Central memory CD8-positive, alpha-beta T cell (primary cell): ENCODE measurements at regions not wholly inside any gene's neighbourhood (a gene's known extent, or its start where the extent isn't known, plus 50 kb on each side); places are given as distances from the start of the nearest gene placed in this dataset.

Experiments used
- ATAC-seq: fragments of 150-1000 bp; cut with Tn5 transposase; replicated peaks from 2 replicates; pipeline ENCODE4 v1.10.0; 2022; ENCODE audit warnings: mild to moderate bottlenecking, moderate FRiP score, moderate number of reproducible peaks; ENCODE audit not compliant: poor library complexity, severe bottlenecking; ENCODE audit errors: extremely low read depth
- DNase-seq, 2 donors: peaks; one replicate each; pipeline ENCODE4 v3.0.0; 2021; ENCODE audit warnings: low spot score in 2 of 2
- H3K27ac Mint-ChIP-seq: one replicate; pipeline ENCODE4 v1.8.0; 2022; ENCODE audit warnings: low read depth, mild to moderate bottlenecking, moderate library complexity, mixed read lengths
- H3K27me3 Mint-ChIP-seq: one replicate; pipeline ENCODE4 v1.8.0; 2022; ENCODE audit warnings: mixed read lengths
- H3K36me3 Mint-ChIP-seq: one replicate; pipeline ENCODE4 v1.8.0; 2022; ENCODE audit warnings: mild to moderate bottlenecking, moderate library complexity, mixed read lengths; ENCODE audit not compliant: insufficient read depth
- H3K4me1 Mint-ChIP-seq: one replicate; pipeline ENCODE4 v1.8.0; 2022; ENCODE audit warnings: mixed read lengths
- H3K4me3 Mint-ChIP-seq: one replicate; pipeline ENCODE4 v1.8.0; 2022; ENCODE audit warnings: mild to moderate bottlenecking, moderate library complexity, mixed read lengths
- H3K9me3 Mint-ChIP-seq: one replicate; pipeline ENCODE4 v1.8.0; 2022; ENCODE audit warnings: mixed read lengths

DNA sequence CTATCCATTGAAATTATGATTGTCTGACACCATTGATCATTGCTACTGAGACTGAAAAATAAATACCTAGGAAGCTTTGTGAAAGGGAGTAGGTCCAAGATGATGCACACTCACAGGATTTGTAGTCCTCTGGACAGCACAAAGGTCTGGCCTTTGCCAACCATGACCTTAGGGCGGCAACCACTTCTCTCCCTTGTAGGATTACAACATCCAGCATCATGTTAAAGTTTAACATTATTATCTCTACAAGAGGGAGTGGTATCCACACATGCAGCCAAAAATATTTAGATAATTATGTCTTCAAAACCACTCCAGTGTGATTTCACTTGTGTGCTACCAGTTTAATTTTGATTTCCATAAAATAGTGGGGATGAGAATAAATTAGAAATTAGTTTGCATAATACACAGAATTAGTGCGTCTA, 51.1 kb upstream of the NHSL1 start:
- ATAC-seq, result no peak
- H3K9me3 Mint-ChIP-seq, result no peaks in the 10 kb centered on the region
- H3K4me3 Mint-ChIP-seq, result no peak overlapping the region
- H3K4me1 Mint-ChIP-seq, result no peaks in the 10 kb centered on the region
- peaks cover 77% of the 10 kb centered on the region for H3K27me3 Mint-ChIP-seq
- no peak overlapping the region for H3K27ac Mint-ChIP-seq
- no peak for DNase-seq
- no peaks in the 10 kb centered on the region for H3K36me3 Mint-ChIP-seq

DNA sequence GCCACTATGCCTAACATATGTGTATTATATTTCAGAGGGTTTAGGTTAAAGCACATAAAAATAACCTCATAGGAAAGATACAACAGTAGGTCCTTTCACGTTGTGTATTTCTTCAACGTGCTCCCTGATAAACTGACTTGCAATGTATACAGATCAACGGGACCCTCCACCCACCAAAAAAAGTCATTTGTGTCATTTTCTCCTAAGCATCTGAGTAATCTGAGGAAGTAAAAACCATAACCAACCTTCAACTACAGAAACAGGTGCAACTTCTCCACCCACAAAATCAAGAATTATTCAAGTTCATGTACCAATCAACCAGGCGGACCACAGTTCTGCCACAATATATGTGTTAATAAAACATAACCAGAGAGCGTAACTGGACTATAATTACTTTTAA, 54.9 kb upstream of the NHSL1 start:
- no peak for DNase-seq
- no peaks in the 10 kb centered on the region for H3K4me1 Mint-ChIP-seq
- H3K9me3 Mint-ChIP-seq, result no peaks in the 10 kb centered on the region
- H3K36me3 Mint-ChIP-seq, result no peaks in the 10 kb centered on the region
- no peak overlapping the region for H3K4me3 Mint-ChIP-seq
- ATAC-seq, result no peak
- H3K27ac Mint-ChIP-seq, result no peak overlapping the region
- H3K27me3 Mint-ChIP-seq, result peaks cover 48% of the 10 kb centered on the region

DNA sequence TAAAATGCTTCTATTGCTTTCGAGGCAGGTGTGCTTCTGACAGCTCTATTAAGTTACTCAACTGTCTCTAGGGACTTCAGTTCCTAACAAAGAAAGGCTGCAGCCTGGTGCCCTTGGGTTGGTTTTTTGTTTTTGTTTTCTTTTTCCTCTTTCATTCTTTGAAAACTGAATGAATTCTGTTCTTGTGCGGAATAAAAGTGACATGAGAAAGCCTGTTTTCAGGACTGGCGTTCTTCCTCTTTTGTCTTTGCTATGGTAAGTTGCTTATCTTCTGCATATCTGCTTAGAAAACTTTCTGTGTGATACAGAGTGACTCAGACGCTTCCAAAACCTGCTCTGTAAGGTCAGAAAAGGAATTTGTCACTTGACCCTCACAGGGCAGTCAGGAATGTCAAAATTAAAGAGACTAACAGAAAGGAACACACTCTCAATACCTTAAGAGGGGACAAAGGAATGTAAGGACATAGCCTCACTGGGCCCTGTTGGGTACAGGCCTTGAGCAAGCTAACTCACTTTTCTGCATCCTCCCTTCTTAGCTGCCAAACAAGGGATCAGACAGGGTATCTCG, 56.2 kb upstream of the NHSL1 start:
- no peaks in the 10 kb centered on the region for H3K9me3 Mint-ChIP-seq
- H3K27ac Mint-ChIP-seq, result no peak overlapping the region
- H3K4me3 Mint-ChIP-seq, result no peak overlapping the region
- peaks cover 41% of the 10 kb centered on the region for H3K27me3 Mint-ChIP-seq
- DNase-seq (no peak), ATAC-seq (no peak)
- no peaks in the 10 kb centered on the region for H3K4me1 Mint-ChIP-seq
- H3K36me3 Mint-ChIP-seq, result no peaks in the 10 kb centered on the region

DNA sequence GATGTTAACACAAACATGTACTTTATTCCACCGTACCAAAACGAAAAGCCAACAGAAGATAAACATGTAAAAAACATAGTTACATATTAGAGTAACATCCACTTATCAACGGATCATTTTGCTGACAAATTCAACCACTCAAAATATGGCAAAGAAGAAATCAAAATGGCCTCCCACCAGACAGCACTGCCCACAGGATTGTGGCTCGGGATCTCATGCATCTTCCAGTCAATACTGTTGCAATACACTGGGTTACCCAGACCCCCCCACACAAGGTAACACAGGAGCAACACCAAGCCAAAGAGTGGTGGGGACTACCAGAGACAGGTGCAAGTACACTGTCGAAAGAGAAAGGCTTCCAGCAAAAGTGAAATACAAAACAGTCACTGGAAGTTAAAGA, 57.9 kb upstream of the NHSL1 start:
- Mint-ChIP-seq H3K27ac (no peak overlapping the region), H3K27me3 (peaks cover 38% of the 10 kb centered on the region), H3K36me3 (no peaks in the 10 kb centered on the region), H3K4me1 (no peaks in the 10 kb centered on the region), H3K9me3 (no peaks in the 10 kb centered on the region), H3K4me3 (no peak overlapping the region)
- no peak for ATAC-seq
- DNase-seq, result no peak

DNA sequence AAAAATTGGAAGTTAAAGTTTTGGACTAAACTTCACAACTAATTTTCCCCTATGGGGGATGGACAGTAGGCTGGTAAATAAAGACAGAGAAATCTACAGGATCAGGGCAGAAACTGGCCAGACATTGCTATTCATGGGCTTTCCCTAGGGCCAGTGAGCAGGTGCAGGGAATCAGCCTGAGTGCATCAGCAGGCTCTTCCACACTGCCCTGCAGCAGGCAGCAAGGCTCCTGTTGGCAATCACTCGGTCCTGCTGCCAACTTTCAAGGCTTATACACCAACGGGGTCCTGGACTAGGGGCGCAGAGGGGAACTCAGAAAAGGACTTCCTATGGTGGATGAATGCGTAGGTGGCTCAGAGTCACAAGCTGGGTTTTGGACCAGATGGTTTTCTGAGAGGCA, 59.8 kb upstream of the NHSL1 start:
- no peak for ATAC-seq
- H3K36me3 Mint-ChIP-seq, result no peaks in the 10 kb centered on the region
- no peak for DNase-seq
- peaks cover 41% of the 10 kb centered on the region for H3K27me3 Mint-ChIP-seq
- no peak overlapping the region for H3K4me3 Mint-ChIP-seq
- no peaks in the 10 kb centered on the region for H3K4me1 Mint-ChIP-seq
- H3K9me3 Mint-ChIP-seq, result no peaks in the 10 kb centered on the region
- no peak overlapping the region for H3K27ac Mint-ChIP-seq

DNA sequence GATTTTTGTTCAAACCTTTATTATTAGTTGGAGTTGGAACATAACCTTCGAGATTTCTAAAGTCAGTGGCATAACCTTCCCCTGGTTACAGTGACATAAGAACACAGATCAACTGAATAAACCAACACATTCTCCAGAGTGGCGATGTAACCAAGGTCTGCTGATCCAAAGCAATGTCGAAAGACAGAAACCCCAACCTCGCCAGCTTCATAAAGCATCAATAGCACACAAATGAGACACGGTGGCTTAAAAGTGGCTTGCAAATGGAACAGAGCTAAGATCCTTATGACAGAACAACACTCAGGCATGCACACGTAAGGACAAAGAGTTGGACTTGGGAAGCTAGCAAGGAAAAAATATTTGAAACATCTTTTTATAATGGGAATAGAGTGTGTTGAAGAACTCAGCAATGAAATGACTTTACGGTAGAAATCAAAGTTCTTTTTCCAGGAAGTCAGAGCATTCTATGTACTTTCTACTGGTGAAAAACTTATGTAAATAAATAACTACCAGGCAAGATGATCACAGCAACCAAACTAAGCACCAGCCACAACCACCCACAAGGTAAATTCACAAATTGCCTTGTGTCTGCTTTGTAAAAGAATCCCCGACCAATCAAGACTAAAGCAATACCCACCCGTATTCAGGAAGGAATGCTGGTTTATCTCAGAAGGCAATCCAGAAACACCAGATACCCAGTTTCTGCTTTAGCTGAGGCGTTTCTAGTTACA, 61.0 kb upstream of the NHSL1 start:
- Mint-ChIP-seq H3K4me3 (no peak overlapping the region), H3K27me3 (peaks cover 53% of the 10 kb centered on the region), H3K9me3 (no peaks in the 10 kb centered on the region), H3K4me1 (no peaks in the 10 kb centered on the region), H3K36me3 (no peaks in the 10 kb centered on the region), H3K27ac (no peak overlapping the region)
- ATAC-seq, result no peak
- DNase-seq, result no peak

DNA sequence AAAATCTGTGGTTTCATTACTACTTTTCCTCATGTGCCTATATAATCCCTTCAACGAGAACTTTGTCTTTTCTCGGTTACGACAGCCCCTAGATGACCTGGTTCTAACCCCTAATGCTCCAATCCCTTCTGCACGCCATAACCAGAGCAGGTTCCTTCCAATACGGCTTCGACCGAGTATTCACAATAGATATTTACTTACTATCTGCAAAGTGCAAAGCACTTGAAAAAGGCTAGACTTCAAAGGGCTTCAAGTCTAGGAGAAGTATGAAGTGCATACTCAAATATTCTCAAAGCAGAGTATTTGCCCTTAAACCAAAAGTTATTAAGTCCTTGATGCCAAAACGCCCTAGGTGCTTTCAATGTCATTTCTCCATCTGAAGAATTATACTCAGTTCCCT, 63.4 kb upstream of the NHSL1 start:
- ATAC-seq (no peak), DNase-seq (no peak)
- no peak overlapping the region for H3K4me3 Mint-ChIP-seq
- H3K27ac Mint-ChIP-seq, result no peak overlapping the region
- H3K9me3 Mint-ChIP-seq, result no peaks in the 10 kb centered on the region
- no peaks in the 10 kb centered on the region for H3K36me3 Mint-ChIP-seq
- peaks cover 53% of the 10 kb centered on the region for H3K27me3 Mint-ChIP-seq
- H3K4me1 Mint-ChIP-seq, result no peaks in the 10 kb centered on the region

DNA sequence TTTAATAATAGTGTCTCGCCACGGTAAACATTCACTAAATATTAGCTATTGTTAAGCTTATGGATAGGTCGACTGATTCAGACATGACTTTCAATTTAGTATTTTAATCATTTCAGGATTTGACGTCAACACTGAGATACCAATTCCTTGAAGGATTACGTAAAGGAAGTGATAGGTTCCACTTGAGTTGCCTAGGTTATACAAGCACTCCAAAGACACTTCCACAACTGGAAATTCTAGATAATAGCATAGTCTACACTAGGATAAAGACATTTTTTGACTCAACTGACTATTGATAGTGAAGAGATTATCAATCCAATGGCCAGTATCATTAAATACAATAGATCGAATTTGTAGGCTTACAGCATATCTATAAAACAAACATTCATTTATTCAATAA, 63.9 kb upstream of the NHSL1 start:
- Mint-ChIP-seq H3K27me3 (peaks cover 53% of the 10 kb centered on the region), H3K36me3 (no peaks in the 10 kb centered on the region), H3K9me3 (no peaks in the 10 kb centered on the region), H3K4me1 (no peaks in the 10 kb centered on the region), H3K4me3 (no peak overlapping the region), H3K27ac (no peak overlapping the region)
- no peak for DNase-seq
- no peak for ATAC-seq

DNA sequence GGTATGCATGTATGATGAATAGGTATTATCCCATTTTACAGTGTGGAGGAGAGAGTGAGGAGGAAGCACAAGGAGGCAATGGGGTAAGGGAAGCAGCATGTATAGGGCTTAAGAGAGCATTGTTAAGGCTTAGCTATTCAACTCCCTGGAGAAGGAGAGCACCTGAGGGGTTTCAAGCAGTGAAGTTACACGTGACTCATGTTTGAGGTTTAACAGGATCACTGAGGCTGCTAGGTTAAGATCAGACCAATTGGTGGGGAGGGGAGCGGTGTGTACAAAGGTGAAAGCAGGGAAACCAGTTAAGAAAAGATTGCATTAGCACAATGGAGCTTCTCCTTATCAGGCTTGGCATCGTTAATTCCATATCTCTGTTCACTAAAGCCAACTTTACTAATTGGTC, 64.4 kb upstream of the NHSL1 start:
- ATAC-seq (no peak), DNase-seq (no peak)
- Mint-ChIP-seq H3K27me3 (peaks cover 53% of the 10 kb centered on the region), H3K36me3 (no peaks in the 10 kb centered on the region), H3K27ac (no peak overlapping the region), H3K4me1 (no peaks in the 10 kb centered on the region), H3K9me3 (no peaks in the 10 kb centered on the region), H3K4me3 (no peak overlapping the region)

DNA sequence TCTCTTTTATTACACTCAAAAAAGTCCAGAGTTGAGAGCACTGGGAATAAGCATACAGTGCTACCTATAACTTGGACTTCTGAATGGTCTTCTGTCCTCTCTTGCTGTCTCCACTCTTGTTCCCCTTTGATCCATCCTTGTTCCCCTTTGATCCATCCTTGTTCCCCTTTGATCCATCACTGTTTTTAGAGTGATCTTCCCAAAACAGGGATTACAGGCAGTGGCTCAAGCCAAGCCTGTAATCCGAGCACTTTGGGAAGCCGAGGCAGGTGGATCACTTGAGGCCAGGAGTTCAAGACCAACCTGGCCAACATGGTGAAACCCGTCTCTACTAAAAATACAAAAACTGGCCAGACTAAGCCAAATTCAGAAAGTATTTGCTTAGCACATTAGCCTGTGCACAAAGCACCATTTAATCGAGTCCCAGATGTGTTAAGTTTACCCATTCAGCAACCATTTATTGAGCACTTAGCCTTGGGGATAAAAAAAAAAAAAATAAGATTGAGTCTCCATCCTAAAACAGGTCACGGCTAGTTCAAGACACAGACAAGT, 65.0 kb upstream of the NHSL1 start:
- DNase-seq, result no peak
- H3K4me3 Mint-ChIP-seq, result no peak overlapping the region
- no peaks in the 10 kb centered on the region for H3K9me3 Mint-ChIP-seq
- H3K27ac Mint-ChIP-seq, result no peak overlapping the region
- H3K4me1 Mint-ChIP-seq, result no peaks in the 10 kb centered on the region
- H3K36me3 Mint-ChIP-seq, result no peaks in the 10 kb centered on the region
- ATAC-seq, result no peak
- H3K27me3 Mint-ChIP-seq, result peaks cover 47% of the 10 kb centered on the region

DNA sequence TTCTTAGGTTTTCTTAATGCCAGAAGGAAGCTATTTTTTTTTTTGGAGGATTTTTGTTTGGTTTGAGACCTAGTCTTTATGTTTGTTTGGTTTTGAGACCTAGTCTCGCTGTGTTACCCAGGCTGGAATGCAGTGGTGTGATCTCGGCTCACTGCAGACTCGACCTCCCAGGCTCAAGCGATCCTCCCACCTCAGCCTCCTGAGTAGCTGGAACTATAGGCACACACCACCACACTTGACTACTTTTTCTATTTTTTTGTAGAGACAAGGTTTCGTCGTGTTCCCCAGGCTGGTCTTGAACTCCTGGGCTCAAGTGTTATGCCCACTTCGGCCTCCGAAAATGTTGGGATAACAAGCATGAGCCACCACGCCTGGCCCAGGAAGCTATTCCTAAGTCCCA, 67.8 kb upstream of the NHSL1 start:
- Mint-ChIP-seq H3K27me3 (peaks cover 30% of the 10 kb centered on the region), H3K36me3 (no peaks in the 10 kb centered on the region), H3K4me3 (no peak overlapping the region)

DNA sequence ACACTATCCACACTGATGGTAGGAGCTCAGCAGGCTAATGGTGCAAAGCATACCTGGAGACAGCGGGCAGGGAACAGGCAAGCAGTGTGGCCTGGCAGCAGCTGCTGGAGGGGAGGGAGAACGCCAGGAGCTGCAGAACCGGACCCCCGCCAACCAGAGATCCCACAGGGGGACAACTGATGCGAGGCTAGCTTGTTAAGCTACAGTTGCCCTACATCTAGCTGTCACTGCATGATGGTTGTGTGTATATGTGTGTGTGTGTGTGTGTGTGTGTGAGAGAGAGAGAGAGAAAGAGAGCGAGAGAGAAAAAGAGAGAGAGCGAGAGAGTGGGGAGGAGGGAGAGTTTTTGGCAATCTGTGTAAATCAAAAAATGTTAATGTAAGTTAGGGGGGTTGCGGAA, 69.7 kb upstream of the NHSL1 start:
- no peaks in the 10 kb centered on the region for H3K4me1 Mint-ChIP-seq

More for the DNA sequence above, 67.8 kb upstream of the NHSL1 start:
- H3K4me1 Mint-ChIP-seq, result no peaks in the 10 kb centered on the region
- ATAC-seq (no peak), DNase-seq (no peak)
- H3K27ac Mint-ChIP-seq, result no peak overlapping the region
- H3K9me3 Mint-ChIP-seq, result no peaks in the 10 kb centered on the region

DNA sequence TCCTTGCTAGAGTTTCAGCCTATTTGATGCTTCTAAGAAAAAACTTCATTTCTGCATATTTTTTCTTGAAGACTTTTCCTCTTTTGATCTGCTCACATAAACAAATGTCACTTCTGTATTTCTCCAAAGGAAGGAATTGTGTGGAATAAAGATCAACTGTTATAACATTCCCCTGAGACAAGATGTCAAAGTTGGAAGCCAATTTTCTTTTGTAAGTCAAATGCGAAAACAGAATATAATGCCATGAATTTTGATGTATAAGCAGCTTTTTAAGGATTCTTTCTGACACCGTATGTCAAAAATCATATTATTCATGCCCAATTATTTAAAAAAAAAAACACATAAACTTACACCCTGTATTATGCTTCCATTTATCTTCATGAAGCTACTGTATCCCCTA, 70.3 kb upstream of the NHSL1 start:
- no peaks in the 10 kb centered on the region for H3K4me1 Mint-ChIP-seq
- peaks cover 7% of the 10 kb centered on the region for H3K27me3 Mint-ChIP-seq
- DNase-seq, result no peak
- H3K27ac Mint-ChIP-seq, result no peak overlapping the region
- ATAC-seq, result no peak
- no peaks in the 10 kb centered on the region for H3K9me3 Mint-ChIP-seq
- H3K4me3 Mint-ChIP-seq, result no peak overlapping the region
- no peaks in the 10 kb centered on the region for H3K36me3 Mint-ChIP-seq

More for the DNA sequence above, 69.7 kb upstream of the NHSL1 start:
- DNase-seq, result no peak
- Mint-ChIP-seq H3K4me3 (no peak overlapping the region), H3K36me3 (no peaks in the 10 kb centered on the region), H3K27ac (no peak overlapping the region), H3K27me3 (peaks cover 13% of the 10 kb centered on the region), H3K9me3 (no peaks in the 10 kb centered on the region)
- no peak for ATAC-seq
